A549 (cell line): ENCODE measurements at regions not wholly inside any gene's neighbourhood (a gene's known extent, or its start where the extent isn't known, plus 50 kb on each side); places are given as distances from the start of the nearest gene placed in this dataset.

Source experiments
- JUN ChIP-seq, 2 experiments: fragments of >200 bp; sonication (Bioruptor Twin); formaldehyde crosslinking; IDR thresholded peaks; 2 replicates in 1 of 2; 3 replicates in 1 of 2; pipeline ENCODE4 v1.6.1; 2016 to 2017
- RNF2 ChIP-seq: fragments of 200-600 bp; sonication (generic); IDR thresholded peaks from 2 replicates; pipeline ENCODE4 v1.6.1; 2016; ENCODE audit warnings: low read depth, mild to moderate bottlenecking, antibody characterized with exemption, moderate library complexity, borderline replicate concordance
- SMC3 ChIP-seq: fragments of >200 bp; sonication (Bioruptor Twin); formaldehyde crosslinking; IDR thresholded peaks from 3 replicates; pipeline ENCODE4 v1.6.1; 2018; ENCODE audit warnings: inconsistent platforms
- TF ChIP-seq, protein P1 (sequence below): IDR thresholded peaks from 2 replicates; pipeline ENCODE4 v1.6.1; 2012

- TF ChIP-seq SMC3, result no peak
- no peak for TF ChIP-seq JUN (IDR thresholded peaks at IDR 0.05)
- no peak for TF ChIP-seq RNF2
- TF ChIP-seq, protein P1, sequence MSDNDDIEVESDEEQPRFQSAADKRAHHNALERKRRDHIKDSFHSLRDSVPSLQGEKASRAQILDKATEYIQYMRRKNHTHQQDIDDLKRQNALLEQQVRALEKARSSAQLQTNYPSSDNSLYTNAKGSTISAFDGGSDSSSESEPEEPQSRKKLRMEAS, result no peak
These were observed 135.3 kb downstream of the YIPF5 start for GRCh38 chr5:144035046-144035740.
